GM12864 (cell line): ENCODE measurements at regions not wholly inside any gene's neighbourhood (a gene's known extent, or its start where the extent isn't known, plus 50 kb on each side); places are given as distances from the start of the nearest gene placed in this dataset.

Experiments
- DNase-seq: peaks from one replicate; pipeline ENCODE4 v3.0.0-alpha.2; 2011; ENCODE audit warnings: low read depth
- H3K4me3 ChIP-seq: 2 replicates; pipeline ENCODE4 v1.5.1; 2011; ENCODE audit warnings: mild to moderate bottlenecking, low read depth, low read length, control low read depth
- CTCF ChIP-seq: IDR thresholded peaks from 2 replicates; pipeline ENCODE4 v1.5.1; 2011; ENCODE audit warnings: low read depth, mild to moderate bottlenecking, moderate library complexity, low read length, control low read depth, inconsistent platforms; ENCODE audit errors: missing control alignments

DNA sequence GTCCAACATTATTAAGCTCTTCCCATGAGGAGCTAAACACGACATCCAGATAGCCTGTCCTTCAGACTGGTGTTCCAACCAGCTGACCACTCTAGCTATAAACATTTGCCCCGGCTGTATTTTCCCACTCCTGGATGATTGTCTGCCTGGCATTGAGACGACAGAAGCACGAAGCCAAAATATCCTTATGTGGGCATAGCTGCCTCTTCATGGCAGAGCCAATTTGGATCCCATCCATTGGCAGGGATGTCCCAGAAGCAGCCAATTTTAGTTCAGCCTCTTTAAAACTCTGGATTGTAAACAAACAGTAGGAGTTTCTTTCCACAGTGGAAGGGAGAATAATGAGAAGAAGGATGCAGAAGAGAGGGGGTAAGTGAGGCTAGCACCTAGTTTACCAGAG, 507.6 kb downstream of the CETN3 start:
- no peak for TF ChIP-seq CTCF
- no peak for DNase-seq
- H3K4me3 ChIP-seq: no peak overlapping the region

DNA sequence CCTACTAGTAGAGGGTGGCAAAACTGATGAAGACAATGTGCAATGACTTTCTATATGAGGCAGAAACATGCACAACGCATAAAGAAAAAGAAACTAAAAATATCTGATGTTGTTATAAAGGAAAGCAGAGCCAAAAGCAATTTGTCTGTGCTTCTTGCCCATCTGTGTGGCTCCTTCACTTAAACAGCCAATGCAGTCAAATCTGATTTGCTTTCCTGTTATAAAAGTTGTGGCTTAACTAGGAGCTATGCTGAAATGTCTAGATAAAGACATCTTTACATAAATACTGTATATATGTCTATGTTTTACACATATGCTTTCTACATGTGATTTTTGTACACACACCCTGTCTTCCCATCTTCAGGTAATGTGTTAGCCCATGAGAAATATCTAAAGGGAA, 508.2 kb downstream of the CETN3 start:
- no peak overlapping the region for H3K4me3 ChIP-seq
- no peak for DNase-seq
- TF ChIP-seq CTCF: no peak

DNA sequence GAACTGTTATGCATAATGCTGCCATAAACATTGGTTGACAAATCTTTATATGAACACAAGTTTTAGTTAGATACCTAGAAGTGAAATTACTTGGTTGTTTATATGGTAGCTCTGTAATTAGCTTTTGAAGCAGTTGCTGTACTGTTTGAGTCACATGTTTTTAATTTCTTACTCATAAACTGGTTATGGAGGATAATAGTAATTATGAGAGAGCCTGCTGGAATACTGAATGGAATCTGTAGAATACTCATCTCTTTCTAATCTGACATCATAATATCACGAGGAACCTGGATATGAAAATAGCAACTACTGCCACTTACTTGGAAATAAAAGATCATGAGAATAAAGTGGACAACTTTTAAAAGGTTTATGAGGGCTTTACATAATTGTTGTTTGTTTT, 509.2 kb downstream of the CETN3 start:
- TF ChIP-seq CTCF: no peak
- no peak overlapping the region for H3K4me3 ChIP-seq
- DNase-seq: no peak

DNA sequence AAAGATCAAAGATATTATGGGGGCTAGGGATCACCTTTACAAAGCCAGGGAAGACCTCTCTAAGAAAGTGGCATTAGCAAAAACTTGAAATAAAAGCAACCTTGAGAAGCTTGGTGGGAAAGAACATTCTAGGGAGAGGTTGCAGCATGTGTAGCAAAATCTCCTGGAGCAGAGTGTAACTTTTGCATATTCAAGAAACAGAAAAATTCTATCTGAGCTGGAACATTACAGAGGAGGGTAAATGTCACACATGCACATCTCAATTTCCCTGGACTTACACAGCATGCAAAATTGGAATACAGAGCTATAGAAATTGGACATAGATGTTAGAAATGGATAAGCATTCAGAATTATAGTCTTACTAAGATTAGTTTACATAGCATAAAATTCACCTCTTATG, 510.0 kb downstream of the CETN3 start:
- H3K4me3 ChIP-seq: no peak overlapping the region
- no peak for TF ChIP-seq CTCF
- no peak for DNase-seq

GRCh38 chr5:89893546-89893945, 516.0 kb downstream of the CETN3 start:
- no peak overlapping the region for H3K4me3 ChIP-seq
- DNase-seq: no peak
- no peak for TF ChIP-seq CTCF

- no peak for DNase-seq
- no peak overlapping the region for H3K4me3 ChIP-seq
- TF ChIP-seq CTCF: no peak
These were observed 523.9 kb downstream of the CETN3 start for GRCh38 chr5:89885670-89886069.

DNA sequence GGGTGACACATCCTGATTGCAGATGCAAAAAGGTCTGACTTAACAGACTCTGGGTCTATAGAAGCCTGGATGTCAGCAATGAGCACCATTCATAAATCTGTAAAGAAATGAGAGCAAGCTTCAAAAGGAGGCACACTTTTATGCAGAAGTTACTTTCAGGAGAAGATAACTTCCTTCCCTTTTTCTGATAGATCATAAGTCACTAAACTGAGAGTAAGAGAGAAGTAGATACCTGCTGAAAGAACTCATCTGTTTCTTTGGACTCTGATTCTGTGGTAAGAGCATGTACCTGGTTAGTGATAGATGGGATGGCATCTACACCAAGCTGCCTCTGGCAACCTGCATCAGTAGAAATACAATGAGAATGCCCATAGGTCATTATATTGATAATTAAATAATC, 525.6 kb downstream of the CETN3 start:
- no peak for TF ChIP-seq CTCF

More for the DNA sequence above, 525.6 kb downstream of the CETN3 start:
- no peak overlapping the region for H3K4me3 ChIP-seq
- DNase-seq: no peak
